K562 (cell line): ENCODE measurements at regions not wholly inside any gene's neighbourhood (a gene's known extent, or its start where the extent isn't known, plus 50 kb on each side); places are given as distances from the start of the nearest gene placed in this dataset.

Experiments
- ATF1 ChIP-seq, 2 experiments: fragments of 450-650 bp in 1 of 2; IDR thresholded peaks; 2 replicates each; pipeline ENCODE4 v1.6.1; 2016; ENCODE audit warnings: missing compliant biosample characterization in 1 of 2, missing genetic modification characterization in 1 of 2
- BRCA1 ChIP-seq, 2 experiments: fragments of 450-650 bp in 1 of 2; sonication (generic) in 1 of 2; formaldehyde crosslinking in 1 of 2; IDR thresholded peaks; 2 replicates each; pipeline versions ENCODE4 v1.5.0 to v1.6.1; 2017 to 2020; ENCODE audit warnings: mild to moderate bottlenecking in 1 of 2, missing genetic modification reagents in 1 of 2
- BRD9 ChIP-seq: fragments of 450-650 bp; IDR thresholded peaks from 2 replicates; pipeline ENCODE4 v1.6.1; 2018; ENCODE audit warnings: low read depth; ENCODE audit not compliant: partially characterized antibody
- CREM ChIP-seq: IDR thresholded peaks from 2 replicates; pipeline ENCODE4 v1.6.1; 2014; ENCODE audit warnings: antibody characterized with exemption, low read depth
- CSDE1 ChIP-seq, 2 experiments: fragments of 450-650 bp; IDR thresholded peaks; 2 replicates each; pipeline ENCODE4 v1.6.1; 2016; ENCODE audit warnings: mild to moderate bottlenecking in 1 of 2
- ELF4 ChIP-seq: fragments of 450-650 bp; formaldehyde crosslinking; IDR thresholded peaks from 2 replicates; pipeline ENCODE4 v1.4.0; 2022; ENCODE audit warnings: missing genetic modification characterization
- FOXK1 ChIP-seq: sonication (generic); formaldehyde crosslinking; IDR thresholded peaks from 2 replicates; pipeline ENCODE4 v1.8.0; 2022; ENCODE audit warnings: missing genetic modification reagents, mild to moderate bottlenecking, borderline replicate concordance
- FUS ChIP-seq: fragments of 200-400 bp; formaldehyde crosslinking; optimal IDR thresholded peaks from 2 replicates; pipeline ENCODE3; 2017; ENCODE audit warnings: low read depth, low read length
- GABPA ChIP-seq: fragments of 200-800 bp; sonication (Bioruptor generic); conservative IDR thresholded peaks from 2 replicates; pipeline ENCODE4 v1.6.1; 2016; ENCODE audit warnings: low read depth, missing genetic modification characterization, missing compliant biosample characterization
- GTF2B ChIP-seq: IDR thresholded peaks from 2 replicates; pipeline ENCODE4 v1.6.1; 2011; ENCODE audit not compliant: insufficient read length; ENCODE audit errors: extremely low read depth
- HDGF ChIP-seq: fragments of 450-650 bp; IDR thresholded peaks from 2 replicates; pipeline ENCODE4 v1.6.1; 2016
- KLF10 ChIP-seq: fragments of 250-450 bp; sonication (Bioruptor Pico); IDR thresholded peaks from 2 replicates; pipeline ENCODE4 v1.6.1; 2021; ENCODE audit warnings: matching md5 sums
- LCOR ChIP-seq: sonication (generic); formaldehyde crosslinking; IDR thresholded peaks from 2 replicates; pipeline ENCODE4 v1.8.0; 2022; ENCODE audit warnings: mild to moderate bottlenecking, missing genetic modification reagents
- MBD2 ChIP-seq: sonication (generic); IDR thresholded peaks from 2 replicates; pipeline ENCODE4 v1.6.1; 2016; ENCODE audit warnings: low read depth, borderline replicate concordance
- MTF1 ChIP-seq: fragments of 250-450 bp; sonication (Bioruptor Pico); IDR thresholded peaks from 2 replicates; pipeline ENCODE4 v1.9.0; 2021; ENCODE audit warnings: moderate library complexity, mild to moderate bottlenecking, inconsistent platforms, borderline replicate concordance
- NCOA6 ChIP-seq: fragments of 450-650 bp; IDR thresholded peaks from 2 replicates; pipeline ENCODE4 v1.6.1; 2017; ENCODE audit warnings: mild to moderate bottlenecking
- NR1H2 ChIP-seq: sonication (generic); formaldehyde crosslinking; IDR thresholded peaks from 2 replicates; pipeline ENCODE4 v1.4.0; 2020; ENCODE audit warnings: mild to moderate bottlenecking, missing genetic modification reagents
- POLR3A ChIP-seq: IDR thresholded peaks from 2 replicates; pipeline ENCODE4 v1.6.1; 2011; ENCODE audit warnings: borderline replicate concordance, mild to moderate bottlenecking, moderate library complexity; ENCODE audit not compliant: insufficient read length, insufficient read depth; ENCODE audit errors: extremely low read depth
- RCOR1 ChIP-seq, 2 experiments: IDR thresholded peaks; 2 replicates each; pipeline ENCODE4 v1.6.1; 2012; ENCODE audit warnings: low read depth in 2 of 2, low read length in 2 of 2, borderline replicate concordance in 1 of 2, improper control_type of control experiment in 1 of 2
- RHOXF2B ChIP-seq: fragments of 250-450 bp; sonication (Bioruptor Pico); conservative IDR thresholded peaks from 2 replicates; pipeline ENCODE4 v1.5.1; 2021
- SMAD2 ChIP-seq: fragments of 150-350 bp; IDR thresholded peaks from 2 replicates; pipeline ENCODE4 v1.6.1; 2014; ENCODE audit warnings: low read depth, mild to moderate bottlenecking, low read length
- SNRNP70 ChIP-seq: fragments of 200-400 bp; formaldehyde crosslinking; optimal IDR thresholded peaks from 2 replicates; pipeline ENCODE3; 2017; ENCODE audit warnings: low read depth, low read length
- SRSF7 ChIP-seq: fragments of 200-400 bp; formaldehyde crosslinking; optimal IDR thresholded peaks from 2 replicates; pipeline ENCODE3; 2017; ENCODE audit warnings: mild to moderate bottlenecking, low read depth, low read length
- ZC3H8 ChIP-seq: fragments of 450-650 bp; IDR thresholded peaks from 2 replicates; pipeline ENCODE4 v1.6.1; 2017
- ZKSCAN8 ChIP-seq: fragments of 200-800 bp; sonication (Bioruptor generic); IDR thresholded peaks from 2 replicates; pipeline ENCODE4 v1.6.1; 2016; ENCODE audit warnings: missing genetic modification characterization, missing compliant biosample characterization
- ZNF12 ChIP-seq: sonication (generic); formaldehyde crosslinking; IDR thresholded peaks from 2 replicates; pipeline ENCODE4 v1.4.0; 2020; ENCODE audit warnings: mild to moderate bottlenecking, missing genetic modification reagents
- ZNF133 ChIP-seq: fragments of 250-450 bp; sonication (Bioruptor Pico); IDR thresholded peaks from 2 replicates; pipeline ENCODE4 v1.4.0; 2020; ENCODE audit warnings: mild to moderate bottlenecking
- ZNF277 ChIP-seq: fragments of 250-450 bp; sonication (Bioruptor Pico); IDR thresholded peaks from 2 replicates; pipeline ENCODE4 v1.8.0; 2022; ENCODE audit warnings: inconsistent platforms, mild to moderate bottlenecking, moderate library complexity, borderline replicate concordance
- ZNF778 ChIP-seq: fragments of 450-650 bp; formaldehyde crosslinking; IDR thresholded peaks from 2 replicates; pipeline ENCODE4 v1.4.0; 2020; ENCODE audit warnings: mild to moderate bottlenecking, moderate library complexity
- ZNF79 ChIP-seq: fragments of 250-450 bp; sonication (Bioruptor Pico); IDR thresholded peaks from 2 replicates; pipeline ENCODE4 v1.4.0; 2020; ENCODE audit warnings: low read depth, mild to moderate bottlenecking, moderate library complexity
- ZNF830 ChIP-seq: fragments of 250-450 bp; sonication (Bioruptor Pico); IDR thresholded peaks from 2 replicates; pipeline ENCODE4 v1.5.0; 2021; ENCODE audit warnings: mild to moderate bottlenecking

- TF ChIP-seq GTF2B = no peak
- TF ChIP-seq ZKSCAN8 (CRISPR knock-in tag) = no peak
- no peak for TF ChIP-seq ZNF12
- TF ChIP-seq KLF10 (CRISPR knock-in tag) = no peak; the same call in 1 of the 2 replicates
- no peak for TF ChIP-seq BRD9
- TF ChIP-seq POLR3A = no peak
- TF ChIP-seq FOXK1 (CRISPR knock-in tag) = no peak
- TF ChIP-seq ZNF277 (CRISPR knock-in tag) = no peak
- no peak for TF ChIP-seq RCOR1 (IDR thresholded peaks at IDR 0.05; ENCODE audit: borderline replicate concordance in 1 of 2, low read depth in 2 of 2, low read length in 2 of 2)
- no peak for TF ChIP-seq HDGF
- no peak for TF ChIP-seq ZNF778
- 0 out of 2 replicates have a peak, but pooled peaks have one; percentile 54 for TF ChIP-seq MTF1 (CRISPR knock-in tag)
- no peak for TF ChIP-seq MBD2
- TF ChIP-seq NCOA6 = no peak
- no peak for TF ChIP-seq NR1H2 (CRISPR knock-in tag)
- TF ChIP-seq CSDE1 (IDR thresholded peaks at IDR 0.05) = no peak
- TF ChIP-seq ELF4 (CRISPR knock-in tag) = no peak
- no peak for TF ChIP-seq ZNF79
- no peak for TF ChIP-seq BRCA1 (IDR thresholded peaks at IDR 0.05)
- no peak for TF ChIP-seq BRCA1 (CRISPR knock-in tag; IDR thresholded peaks at IDR 0.05)
- TF ChIP-seq ZC3H8 = no peak
- no peak for TF ChIP-seq SRSF7
- TF ChIP-seq ATF1 (CRISPR knock-in tag; IDR thresholded peaks at IDR 0.05) = no peak
- no peak for TF ChIP-seq ATF1 (tag; IDR thresholded peaks at IDR 0.05)
- TF ChIP-seq GABPA = no peak
- no peak for TF ChIP-seq SMAD2
- no peak for TF ChIP-seq LCOR (CRISPR knock-in tag)
- TF ChIP-seq CREM = no peak
- no peak for TF ChIP-seq RHOXF2B (CRISPR knock-in tag)
- no peak for TF ChIP-seq SNRNP70
- TF ChIP-seq ZNF133 (CRISPR knock-in tag) = no peak
- 0 out of 2 replicates have a peak, but pooled peaks have one; percentile 25 for TF ChIP-seq ZNF830 (CRISPR knock-in tag)
- TF ChIP-seq FUS = no peak
Observed at GRCh38 chr6:27810768-27811450, 101.3 kb downstream of the OR2B2 start (continued).
